Gastrocnemius medialis (tissue), 4 donors: ENCODE measurements at regions not wholly inside any gene's neighbourhood (a gene's known extent, or its start where the extent isn't known, plus 50 kb on each side); places are given as distances from the start of the nearest gene placed in this dataset.

ENCODE experiments used
- CTCF ChIP-seq, 5 experiments: fragments of 450-650 bp in 3 of 5; fragments of 200-600 bp in 2 of 5; sonication (generic) in 2 of 5; IDR thresholded peaks in 4 of 5; conservative IDR thresholded peaks in 1 of 5; 1 replicate in 4 of 5; 2 replicates in 1 of 5; pipeline ENCODE4 v1.5.1; 2016 to 2019; ENCODE audit warnings: antibody characterized with exemption in 5 of 5, mild to moderate bottlenecking in 3 of 5, moderate library complexity in 3 of 5
- POLR2A ChIP-seq, 2 donors: fragments of 450-650 bp; IDR thresholded peaks; one replicate each; pipeline ENCODE4 v1.6.1; 2017; ENCODE audit warnings: antibody characterized with exemption in 2 of 2, mild to moderate bottlenecking in 2 of 2, moderate library complexity in 2 of 2

- TF ChIP-seq CTCF (IDR thresholded peaks at IDR 0.05 in 4 of 5, conservative IDR thresholded peaks at IDR 0.05 in 1 of 5) (no peak), POLR2A (IDR thresholded peaks at IDR 0.05) (no peak)
Observed at GRCh38 chr1:181318858-181319235, 164.5 kb upstream of the CACNA1E start.
